ENCODE measurements at regions not wholly inside any gene's neighbourhood (a gene's known extent, or its start where the extent isn't known, plus 50 kb on each side); places are given as distances from the start of the nearest gene placed in this dataset.

DNA sequence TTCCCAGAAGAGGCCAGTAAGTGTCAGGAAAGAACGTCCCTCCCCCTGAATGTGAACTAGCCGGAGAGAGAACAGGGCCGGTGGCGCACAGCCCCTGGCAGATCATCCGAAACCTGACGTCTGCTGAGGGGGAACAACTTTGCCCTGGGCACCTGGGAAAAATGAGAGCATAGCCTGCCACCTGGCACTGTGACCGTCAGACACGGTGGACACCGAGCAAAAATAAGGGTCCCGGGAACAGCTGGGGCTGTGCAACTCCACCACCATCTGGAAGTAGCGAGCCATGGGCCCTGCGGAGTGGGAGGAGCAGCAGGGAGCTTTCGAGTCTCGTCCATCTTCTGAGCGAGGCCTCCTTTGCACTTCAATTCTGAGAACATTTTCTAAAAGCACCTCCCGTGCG, 110.8 kb downstream of the EDN3 start:
- no peak for DNase-seq (ENCODE audit: low read depth)
- no peak for TF ChIP-seq POLR2A (IDR thresholded peaks at IDR 0.05; ENCODE audit: extremely low read depth, insufficient read length)
- no peak for TF ChIP-seq MYC (IDR thresholded peaks at IDR 0.05; ENCODE audit: low read depth, low read length)
- TF ChIP-seq, protein P1, sequence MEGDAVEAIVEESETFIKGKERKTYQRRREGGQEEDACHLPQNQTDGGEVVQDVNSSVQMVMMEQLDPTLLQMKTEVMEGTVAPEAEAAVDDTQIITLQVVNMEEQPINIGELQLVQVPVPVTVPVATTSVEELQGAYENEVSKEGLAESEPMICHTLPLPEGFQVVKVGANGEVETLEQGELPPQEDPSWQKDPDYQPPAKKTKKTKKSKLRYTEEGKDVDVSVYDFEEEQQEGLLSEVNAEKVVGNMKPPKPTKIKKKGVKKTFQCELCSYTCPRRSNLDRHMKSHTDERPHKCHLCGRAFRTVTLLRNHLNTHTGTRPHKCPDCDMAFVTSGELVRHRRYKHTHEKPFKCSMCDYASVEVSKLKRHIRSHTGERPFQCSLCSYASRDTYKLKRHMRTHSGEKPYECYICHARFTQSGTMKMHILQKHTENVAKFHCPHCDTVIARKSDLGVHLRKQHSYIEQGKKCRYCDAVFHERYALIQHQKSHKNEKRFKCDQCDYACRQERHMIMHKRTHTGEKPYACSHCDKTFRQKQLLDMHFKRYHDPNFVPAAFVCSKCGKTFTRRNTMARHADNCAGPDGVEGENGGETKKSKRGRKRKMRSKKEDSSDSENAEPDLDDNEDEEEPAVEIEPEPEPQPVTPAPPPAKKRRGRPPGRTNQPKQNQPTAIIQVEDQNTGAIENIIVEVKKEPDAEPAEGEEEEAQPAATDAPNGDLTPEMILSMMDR (IDR thresholded peaks at IDR 0.05; ENCODE audit: low read depth, low read length), result no peak
- TF ChIP-seq, protein P2, sequence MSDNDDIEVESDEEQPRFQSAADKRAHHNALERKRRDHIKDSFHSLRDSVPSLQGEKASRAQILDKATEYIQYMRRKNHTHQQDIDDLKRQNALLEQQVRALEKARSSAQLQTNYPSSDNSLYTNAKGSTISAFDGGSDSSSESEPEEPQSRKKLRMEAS (IDR thresholded peaks at IDR 0.05; ENCODE audit: low read depth, low read length), result no peak
- H3K4me3 ChIP-seq (ENCODE audit: low read depth, low read length), result no peak overlapping the region

DNA sequence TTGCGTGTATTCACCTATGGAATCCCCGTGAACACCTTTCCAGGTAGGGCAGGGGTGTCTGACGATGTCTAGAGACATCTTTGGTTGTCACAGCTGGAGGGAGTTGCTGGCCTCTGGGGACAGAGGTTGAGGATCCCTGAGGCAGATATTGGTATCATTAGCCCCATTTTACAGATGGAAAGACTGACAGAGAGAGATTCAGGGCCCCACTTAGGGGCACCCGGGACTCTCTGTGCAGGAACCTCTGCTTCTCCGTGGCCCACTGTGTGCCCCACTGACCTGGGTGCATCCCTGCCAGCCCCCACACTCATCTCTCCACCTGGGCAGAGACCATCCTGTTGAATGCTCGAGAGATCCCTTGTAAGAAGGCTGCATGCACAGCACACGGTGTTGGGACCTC, 111.2 kb downstream of the EDN3 start:
- DNase-seq (ENCODE audit: low read depth), result no peak
- TF ChIP-seq, protein P2 (IDR thresholded peaks at IDR 0.05; ENCODE audit: low read depth, low read length), result no peak
- TF ChIP-seq, protein P1 (IDR thresholded peaks at IDR 0.05; ENCODE audit: low read depth, low read length), result no peak
- no peak for TF ChIP-seq MYC (IDR thresholded peaks at IDR 0.05; ENCODE audit: low read depth, low read length)
- TF ChIP-seq POLR2A (IDR thresholded peaks at IDR 0.05; ENCODE audit: extremely low read depth, insufficient read length), result no peak

DNA sequence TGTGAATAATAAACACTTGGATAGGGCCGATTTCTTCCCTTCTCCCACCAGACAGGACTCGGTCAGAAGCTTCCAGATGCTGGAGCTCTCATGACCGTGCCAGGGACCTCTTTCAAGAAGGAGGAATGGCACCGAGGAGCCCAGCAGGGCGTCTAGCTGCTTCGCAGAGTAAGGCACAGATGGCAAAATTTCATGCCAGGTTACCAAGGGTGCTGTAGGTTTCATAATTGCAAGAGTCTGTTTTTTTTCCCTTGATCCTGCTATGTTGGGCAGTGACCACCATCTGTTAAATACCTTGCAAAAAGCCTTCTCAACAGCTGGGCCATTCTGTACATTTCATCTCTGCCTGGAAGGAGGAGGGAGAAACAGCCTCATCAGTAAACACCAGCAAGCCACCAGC, 111.8 kb downstream of the EDN3 start:
- no peak overlapping the region for H3K4me3 ChIP-seq (ENCODE audit: low read depth, low read length)
- DNase-seq (ENCODE audit: low read depth), result no peak
- TF ChIP-seq, protein P2 (IDR thresholded peaks at IDR 0.05; ENCODE audit: low read depth, low read length), result no peak
- TF ChIP-seq, protein P1 (IDR thresholded peaks at IDR 0.05; ENCODE audit: low read depth, low read length), result no peak
- no peak for TF ChIP-seq MYC (IDR thresholded peaks at IDR 0.05; ENCODE audit: low read depth, low read length)
- no peak for TF ChIP-seq POLR2A (IDR thresholded peaks at IDR 0.05; ENCODE audit: extremely low read depth, insufficient read length)

More for the DNA sequence above, 111.2 kb downstream of the EDN3 start:
- H3K4me3 ChIP-seq (ENCODE audit: low read depth, low read length), result no peak overlapping the region

DNA sequence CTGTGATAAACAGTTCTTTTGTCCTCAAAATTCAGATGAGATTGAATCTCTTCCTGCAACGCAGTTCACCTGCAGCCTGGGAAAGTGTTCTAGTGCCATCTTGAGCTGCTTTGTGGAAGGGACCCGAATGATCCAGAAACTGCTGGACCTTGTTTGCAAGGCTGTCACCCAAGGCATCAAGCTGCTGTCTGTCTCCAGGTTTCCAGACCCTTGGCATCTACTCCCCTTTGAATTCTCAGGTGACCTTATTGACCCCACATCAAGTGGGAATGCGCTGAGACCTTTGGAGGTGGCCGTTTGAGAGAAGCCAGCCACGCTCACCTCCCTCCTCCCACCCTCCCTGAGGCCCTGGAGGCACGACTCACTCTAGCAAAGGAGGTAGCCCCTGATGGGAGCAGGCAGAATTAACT, 112.5 kb downstream of the EDN3 start:
- no peak overlapping the region for H3K4me3 ChIP-seq (ENCODE audit: low read depth, low read length)
- no peak for TF ChIP-seq POLR2A (IDR thresholded peaks at IDR 0.05; ENCODE audit: extremely low read depth, insufficient read length)
- TF ChIP-seq, protein P2 (IDR thresholded peaks at IDR 0.05; ENCODE audit: low read depth, low read length), result no peak
- TF ChIP-seq, protein P1 (IDR thresholded peaks at IDR 0.05; ENCODE audit: low read depth, low read length), result peak; percentile 16
- peak; percentile 34 for DNase-seq (ENCODE audit: low read depth)

DNA sequence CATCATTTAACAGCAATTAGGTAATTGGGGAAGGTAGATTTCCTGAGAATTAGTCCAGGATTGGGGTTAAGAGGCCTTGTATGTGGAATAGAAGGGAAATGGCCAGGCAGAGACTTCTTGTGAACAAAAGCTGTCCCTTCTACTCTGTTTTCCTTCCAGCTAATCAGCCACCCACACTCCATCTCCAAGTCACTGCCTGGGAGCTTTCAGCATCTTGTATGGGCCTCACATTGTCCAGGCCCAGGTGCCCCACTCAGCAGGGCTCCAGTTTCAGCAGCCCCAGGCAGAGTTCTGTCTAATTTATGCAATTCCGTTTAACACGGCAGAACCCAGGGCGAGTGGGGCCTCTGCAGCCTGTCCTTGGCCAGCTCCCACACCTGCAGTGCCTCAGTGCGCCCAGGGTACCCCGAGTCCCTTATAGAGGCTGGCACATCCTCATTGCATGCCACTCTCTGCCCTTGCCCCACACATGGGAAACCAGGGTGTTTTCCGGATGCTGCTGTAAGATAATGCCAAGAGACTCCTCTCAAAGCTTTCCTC, 113.0 kb downstream of the EDN3 start:
- no peak for TF ChIP-seq POLR2A (IDR thresholded peaks at IDR 0.05; ENCODE audit: extremely low read depth, insufficient read length)
- TF ChIP-seq, protein P2 (IDR thresholded peaks at IDR 0.05; ENCODE audit: low read depth, low read length), result no peak
- TF ChIP-seq, protein P1 (IDR thresholded peaks at IDR 0.05; ENCODE audit: low read depth, low read length), result no peak
- no peak for TF ChIP-seq MYC (IDR thresholded peaks at IDR 0.05; ENCODE audit: low read depth, low read length)
- no peak overlapping the region for H3K4me3 ChIP-seq (ENCODE audit: low read depth, low read length)
- no peak for DNase-seq (ENCODE audit: low read depth)

Measured in NB4 (cell line).